GM19240 (cell line): ENCODE measurements at regions not wholly inside any gene's neighbourhood (a gene's known extent, or its start where the extent isn't known, plus 50 kb on each side); places are given as distances from the start of the nearest gene placed in this dataset.

Experiments
- DNase-seq: peaks from one replicate; pipeline ENCODE4 v3.0.0; 2011; ENCODE audit warnings: low spot score; ENCODE audit not compliant: insufficient read length

- DNase-seq, result no peak
These were observed 312.4 kb upstream of the KCNMB2 start for GRCh38 chr3:178223876-178224275.

GRCh38 chr3:178226094-178226493 lies 310.1 kb upstream of the KCNMB2 start:
- DNase-seq, result no peak

GRCh38 chr3:178231645-178232044 lies 304.6 kb upstream of the KCNMB2 start:
- DNase-seq, result no peak

GRCh38 chr3:178233371-178234071 lies 302.7 kb upstream of the KCNMB2 start:
- no peak for DNase-seq

GRCh38 chr3:178236555-178237277 lies 299.5 kb upstream of the KCNMB2 start:
- no peak for DNase-seq

- DNase-seq, result no peak
These were observed 298.1 kb upstream of the KCNMB2 start for GRCh38 chr3:178238179-178238578.

- DNase-seq, result no peak
These were observed 291.2 kb upstream of the KCNMB2 start for GRCh38 chr3:178244733-178245709.

- DNase-seq, result no peak
These were observed 290.2 kb upstream of the KCNMB2 start for GRCh38 chr3:178246004-178246403.

GRCh38 chr3:178255315-178255714 lies 280.9 kb upstream of the KCNMB2 start:
- no peak for DNase-seq

- DNase-seq, result no peak
These were observed 278.7 kb upstream of the KCNMB2 start for GRCh38 chr3:178257491-178257890.

- no peak for DNase-seq
These were observed 278.1 kb upstream of the KCNMB2 start for GRCh38 chr3:178258121-178258520.

- no peak for DNase-seq
These were observed 276.5 kb upstream of the KCNMB2 start for GRCh38 chr3:178259703-178260102.

- no peak for DNase-seq
These were observed 275.2 kb upstream of the KCNMB2 start for GRCh38 chr3:178260887-178261565.

GRCh38 chr3:178263236-178263916 lies 272.9 kb upstream of the KCNMB2 start:
- DNase-seq, result no peak

GRCh38 chr3:178267158-178267844 lies 268.9 kb upstream of the KCNMB2 start:
- DNase-seq, result no peak

GRCh38 chr3:178270838-178271237 lies 265.4 kb upstream of the KCNMB2 start:
- no peak for DNase-seq

- DNase-seq, result no peak
These were observed 264.4 kb upstream of the KCNMB2 start for GRCh38 chr3:178271740-178272387.

GRCh38 chr3:178272841-178273240 lies 263.4 kb upstream of the KCNMB2 start:
- DNase-seq, result no peak

- no peak for DNase-seq
These were observed 261.5 kb upstream of the KCNMB2 start for GRCh38 chr3:178274711-178275110.

- no peak for DNase-seq
These were observed 260.9 kb upstream of the KCNMB2 start for GRCh38 chr3:178275311-178275710.
